PC-3 (cell line): ENCODE measurements at regions not wholly inside any gene's neighbourhood (a gene's known extent, or its start where the extent isn't known, plus 50 kb on each side); places are given as distances from the start of the nearest gene placed in this dataset.

ENCODE experiments used
- EZH2 ChIP-seq: fragments of 300-600 bp; sonication (generic); IDR thresholded peaks from one replicate; pipeline ENCODE4 v1.6.1; 2017; ENCODE audit warnings: antibody characterized with exemption, mild to moderate bottlenecking, low read length; ENCODE audit not compliant: unreplicated experiment
- EZH2phosphoT487 ChIP-seq: fragments of 300-600 bp; sonication (generic); IDR thresholded peaks from 2 replicates; pipeline ENCODE4 v1.6.1; 2018; ENCODE audit warnings: mild to moderate bottlenecking, antibody characterized with exemption, low read length, borderline replicate concordance
- TF ChIP-seq, protein P1 (sequence below): fragments of 300-600 bp; sonication (generic); conservative IDR thresholded peaks from 2 replicates; pipeline ENCODE4 v1.5.1; 2017; ENCODE audit warnings: antibody characterized with exemption, low read depth, mild to moderate bottlenecking, low read length

DNA sequence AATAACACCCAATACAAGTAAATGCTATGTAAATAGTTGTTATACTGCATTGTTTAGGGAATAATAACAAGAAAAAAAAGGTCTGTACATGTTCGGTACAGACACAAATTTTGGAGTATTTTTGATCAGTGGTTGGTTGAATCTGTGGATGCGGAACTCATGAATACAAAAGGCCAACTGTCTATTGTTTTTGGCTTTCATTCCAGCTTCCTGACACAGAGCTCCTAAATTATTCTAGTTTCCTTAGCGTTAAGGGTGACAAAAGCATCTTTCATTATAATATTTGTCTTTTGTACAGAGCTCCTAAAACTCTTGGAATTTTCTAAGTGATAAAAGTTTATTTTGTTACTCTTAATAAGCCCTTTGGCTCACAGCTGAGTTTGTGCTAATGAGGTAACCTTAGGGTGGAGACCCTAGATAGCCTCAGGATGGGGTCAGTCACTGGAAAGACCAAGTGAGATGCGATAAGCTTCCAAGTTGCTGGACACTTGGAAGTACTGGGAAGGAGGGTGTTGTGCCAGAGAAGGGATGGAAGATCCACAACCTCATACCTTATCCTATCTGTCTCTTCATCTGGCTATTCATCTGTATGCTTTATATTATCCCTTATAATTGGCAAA lies 57.4 kb upstream of the PRRC2C start:
- TF ChIP-seq, protein P1, sequence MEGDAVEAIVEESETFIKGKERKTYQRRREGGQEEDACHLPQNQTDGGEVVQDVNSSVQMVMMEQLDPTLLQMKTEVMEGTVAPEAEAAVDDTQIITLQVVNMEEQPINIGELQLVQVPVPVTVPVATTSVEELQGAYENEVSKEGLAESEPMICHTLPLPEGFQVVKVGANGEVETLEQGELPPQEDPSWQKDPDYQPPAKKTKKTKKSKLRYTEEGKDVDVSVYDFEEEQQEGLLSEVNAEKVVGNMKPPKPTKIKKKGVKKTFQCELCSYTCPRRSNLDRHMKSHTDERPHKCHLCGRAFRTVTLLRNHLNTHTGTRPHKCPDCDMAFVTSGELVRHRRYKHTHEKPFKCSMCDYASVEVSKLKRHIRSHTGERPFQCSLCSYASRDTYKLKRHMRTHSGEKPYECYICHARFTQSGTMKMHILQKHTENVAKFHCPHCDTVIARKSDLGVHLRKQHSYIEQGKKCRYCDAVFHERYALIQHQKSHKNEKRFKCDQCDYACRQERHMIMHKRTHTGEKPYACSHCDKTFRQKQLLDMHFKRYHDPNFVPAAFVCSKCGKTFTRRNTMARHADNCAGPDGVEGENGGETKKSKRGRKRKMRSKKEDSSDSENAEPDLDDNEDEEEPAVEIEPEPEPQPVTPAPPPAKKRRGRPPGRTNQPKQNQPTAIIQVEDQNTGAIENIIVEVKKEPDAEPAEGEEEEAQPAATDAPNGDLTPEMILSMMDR, result no peak
- no peak for TF ChIP-seq EZH2
- no peak for TF ChIP-seq EZH2phosphoT487
